ENCODE measurements at regions not wholly inside any gene's neighbourhood (a gene's known extent, or its start where the extent isn't known, plus 50 kb on each side); places are given as distances from the start of the nearest gene placed in this dataset.

- DNase-seq, result no peak
Measured at GRCh38 chr1:187313115-187313514, 484.4 kb downstream of the PLA2G4A start.

- DNase-seq, result no peak
Measured at GRCh38 chr1:187326557-187326956, 497.8 kb downstream of the PLA2G4A start.

- DNase-seq, result peak; percentile 71 to 90
Measured at GRCh38 chr1:187336441-187337168, 507.9 kb downstream of the PLA2G4A start.

- no peak for DNase-seq
Measured at GRCh38 chr1:187338762-187339412, 510.1 kb downstream of the PLA2G4A start.

- DNase-seq, result no peak
Measured at GRCh38 chr1:187342495-187342894, 513.7 kb downstream of the PLA2G4A start.

- no peak for DNase-seq
Measured at GRCh38 chr1:187374082-187374481, 545.3 kb downstream of the PLA2G4A start.

GRCh38 chr1:187374742-187375141 lies 546.0 kb downstream of the PLA2G4A start:
- DNase-seq, result no peak

GRCh38 chr1:187383366-187383765 lies 554.6 kb downstream of the PLA2G4A start:
- DNase-seq, result no peak

- DNase-seq, result no peak
Measured at GRCh38 chr1:187384504-187384903, 555.8 kb downstream of the PLA2G4A start.

- DNase-seq, result no peak
Measured at GRCh38 chr1:187390215-187390818, 561.6 kb downstream of the PLA2G4A start.

GRCh38 chr1:187396226-187396625 lies 567.5 kb downstream of the PLA2G4A start:
- DNase-seq, result peak in 1 of 2 experiments; percentile 42

- no peak for DNase-seq
Measured at GRCh38 chr1:187396929-187397796, 568.4 kb downstream of the PLA2G4A start.

GRCh38 chr1:187408212-187409004 lies 579.7 kb downstream of the PLA2G4A start:
- DNase-seq, result no peak

- no peak for DNase-seq
Measured at GRCh38 chr1:187409341-187409740, 580.6 kb downstream of the PLA2G4A start.

GRCh38 chr1:187411118-187411517 lies 582.4 kb downstream of the PLA2G4A start:
- DNase-seq, result no peak

GRCh38 chr1:187413405-187414169 lies 584.8 kb downstream of the PLA2G4A start:
- DNase-seq, result peak in 1 of 2 experiments; percentile 22

- no peak for DNase-seq
Measured at GRCh38 chr1:187415065-187415464, 586.3 kb downstream of the PLA2G4A start.

- no peak for DNase-seq
Measured at GRCh38 chr1:187417520-187417919, 588.8 kb downstream of the PLA2G4A start.

- no peak for DNase-seq
Measured at GRCh38 chr1:187433598-187433997, 604.8 kb downstream of the PLA2G4A start.

GRCh38 chr1:187442603-187443002 lies 613.9 kb downstream of the PLA2G4A start:
- no peak for DNase-seq

GRCh38 chr1:187443939-187444338 lies 615.2 kb downstream of the PLA2G4A start:
- no peak for DNase-seq

Data from NCI-H446 (cell line).